Activated naive CD8-positive, alpha-beta T cell treated with anti-CD3 and anti-CD28 coated beads, Interleukin-2, amount 10 ng/mL, durations not matched to agents 7 days and 5 days (primary cell): ENCODE measurements at regions not wholly inside any gene's neighbourhood (a gene's known extent, or its start where the extent isn't known, plus 50 kb on each side); places are given as distances from the start of the nearest gene placed in this dataset.

Experiments
- ATAC-seq: fragments of 150-1000 bp; cut with Tn5 transposase; one replicate; pipeline ENCODE4 v1.10.0; 2021; ENCODE audit warnings: low read depth, moderate library complexity
- POLR2A ChIA-PET: fragments of 350-600 bp; sonication (Branson Sonifier 250); formaldehyde crosslinking; loops from one replicate; lab custom pipeline; 2021; ENCODE audit warnings: antibody characterized with exemption; lab: Charles Lee
- DNase-seq: peaks from one replicate; pipeline ENCODE4 v3.0.0; 2021
- H3K27ac Mint-ChIP-seq: one replicate; pipeline ENCODE4 v1.8.0; 2022; ENCODE audit warnings: mild to moderate bottlenecking, mixed read lengths
- H3K27me3 Mint-ChIP-seq: one replicate; pipeline ENCODE4 v1.8.0; 2022; ENCODE audit warnings: mild to moderate bottlenecking, moderate library complexity, mixed read lengths
- H3K36me3 Mint-ChIP-seq: one replicate; pipeline ENCODE4 v1.8.0; 2021; ENCODE audit warnings: mild to moderate bottlenecking, mixed read lengths
- H3K4me1 Mint-ChIP-seq: one replicate; pipeline ENCODE4 v1.8.0; 2021; ENCODE audit warnings: mixed read lengths
- H3K4me3 Mint-ChIP-seq: one replicate; pipeline ENCODE4 v1.8.0; 2022; ENCODE audit warnings: mild to moderate bottlenecking, moderate library complexity, mixed read lengths
- H3K9me3 Mint-ChIP-seq: one replicate; pipeline ENCODE4 v1.8.0; 2021; ENCODE audit warnings: mixed read lengths

- peaks cover 13% of the 10 kb centered on the region for H3K4me1 Mint-ChIP-seq
Observed at GRCh38 chr5:137567226-137567625, 68.1 kb upstream of the SPOCK1 start.

GRCh38 chr5:137566780-137567179 lies 67.7 kb upstream of the SPOCK1 start:
- POLR2A ChIA-PET: no interaction called here
- ATAC-seq: no peak
- H3K36me3 Mint-ChIP-seq: peaks cover 2% of the 10 kb centered on the region

More at GRCh38 chr5:137567226-137567625, 68.1 kb upstream of the SPOCK1 start:
- Mint-ChIP-seq H3K36me3 (peaks cover 2% of the 10 kb centered on the region), H3K27me3 (peaks cover 10% of the 10 kb centered on the region), H3K4me3 (no peak overlapping the region), H3K9me3 (no peaks in the 10 kb centered on the region), H3K27ac (no peak overlapping the region)
- ATAC-seq (no peak), DNase-seq (no peak)
- POLR2A ChIA-PET: no interaction called here

GRCh38 chr5:137566118-137566541 lies 67.0 kb upstream of the SPOCK1 start:
- no peak overlapping the region for H3K4me3 Mint-ChIP-seq
- POLR2A ChIA-PET: no interaction called here

More at GRCh38 chr5:137566780-137567179, 67.7 kb upstream of the SPOCK1 start:
- Mint-ChIP-seq H3K4me3 (no peak overlapping the region), H3K9me3 (no peaks in the 10 kb centered on the region), H3K27ac (no peak overlapping the region), H3K27me3 (peaks cover 10% of the 10 kb centered on the region), H3K4me1 (peaks cover 13% of the 10 kb centered on the region)
- DNase-seq: no peak

GRCh38 chr5:137565450-137565849 lies 66.3 kb upstream of the SPOCK1 start:
- no peak for DNase-seq
- Mint-ChIP-seq H3K36me3 (peaks cover 2% of the 10 kb centered on the region), H3K27me3 (peaks cover 10% of the 10 kb centered on the region), H3K4me1 (peaks cover 13% of the 10 kb centered on the region), H3K9me3 (no peaks in the 10 kb centered on the region), H3K4me3 (no peak overlapping the region), H3K27ac (no peak overlapping the region)
- ATAC-seq: no peak
- POLR2A ChIA-PET: no interaction called here

More at GRCh38 chr5:137566118-137566541, 67.0 kb upstream of the SPOCK1 start:
- DNase-seq (no peak), ATAC-seq (no peak)
- H3K9me3 Mint-ChIP-seq: no peaks in the 10 kb centered on the region
- H3K36me3 Mint-ChIP-seq: peaks cover 2% of the 10 kb centered on the region
- peaks cover 13% of the 10 kb centered on the region for H3K4me1 Mint-ChIP-seq
- no peak overlapping the region for H3K27ac Mint-ChIP-seq
- peaks cover 10% of the 10 kb centered on the region for H3K27me3 Mint-ChIP-seq

- H3K36me3 Mint-ChIP-seq: peaks cover 2% of the 10 kb centered on the region
- DNase-seq (no peak), ATAC-seq (no peak)
- no peaks in the 10 kb centered on the region for H3K9me3 Mint-ChIP-seq
- POLR2A ChIA-PET: no interaction called here
- peaks cover 13% of the 10 kb centered on the region for H3K4me1 Mint-ChIP-seq
- H3K27me3 Mint-ChIP-seq: peaks cover 16% of the 10 kb centered on the region
- peak overlapping the region; percentile 28 for H3K4me3 Mint-ChIP-seq
- no peak overlapping the region for H3K27ac Mint-ChIP-seq
Observed at GRCh38 chr5:137564398-137564961, 65.4 kb upstream of the SPOCK1 start.

- peaks cover 2% of the 10 kb centered on the region for H3K36me3 Mint-ChIP-seq
- DNase-seq (no peak), ATAC-seq (no peak)
- POLR2A ChIA-PET: no interaction called here
- peaks cover 16% of the 10 kb centered on the region for H3K27me3 Mint-ChIP-seq
- H3K27ac Mint-ChIP-seq: peak overlapping the region; percentile 30
- H3K4me1 Mint-ChIP-seq: peaks cover 13% of the 10 kb centered on the region
- H3K9me3 Mint-ChIP-seq: no peaks in the 10 kb centered on the region
- H3K4me3 Mint-ChIP-seq: peak overlapping the region; percentile 28
Observed at GRCh38 chr5:137563646-137564397, 64.7 kb upstream of the SPOCK1 start.

- Mint-ChIP-seq H3K4me1 (peaks cover 13% of the 10 kb centered on the region), H3K4me3 (no peak overlapping the region), H3K27me3 (peaks cover 16% of the 10 kb centered on the region), H3K9me3 (no peaks in the 10 kb centered on the region), H3K27ac (peak overlapping the region; percentile 30), H3K36me3 (peaks cover 2% of the 10 kb centered on the region)
- DNase-seq: no peak
- no peak for ATAC-seq
- POLR2A ChIA-PET: no interaction called here
Observed at GRCh38 chr5:137563301-137563645, 64.1 kb upstream of the SPOCK1 start.

- H3K4me3 Mint-ChIP-seq: no peak overlapping the region
- DNase-seq (no peak), ATAC-seq (no peak)
- peaks cover 2% of the 10 kb centered on the region for H3K36me3 Mint-ChIP-seq
- H3K27me3 Mint-ChIP-seq: peaks cover 13% of the 10 kb centered on the region
- no peak overlapping the region for H3K27ac Mint-ChIP-seq
- POLR2A ChIA-PET: no interaction called here
- no peaks in the 10 kb centered on the region for H3K9me3 Mint-ChIP-seq
- H3K4me1 Mint-ChIP-seq: peaks cover 13% of the 10 kb centered on the region
Observed at GRCh38 chr5:137561608-137562007, 62.5 kb upstream of the SPOCK1 start.

- DNase-seq (no peak), ATAC-seq (no peak)
- H3K36me3 Mint-ChIP-seq: peaks cover 2% of the 10 kb centered on the region
- no peak overlapping the region for H3K4me3 Mint-ChIP-seq
- POLR2A ChIA-PET: interaction anchor here (0.7 kb wide), 1 partner anchor 183 kb away, joined by 3 read pairs; no protein-coding TSS in a partner anchor
- H3K27me3 Mint-ChIP-seq: peaks cover 11% of the 10 kb centered on the region
- no peaks in the 10 kb centered on the region for H3K9me3 Mint-ChIP-seq
- no peak overlapping the region for H3K27ac Mint-ChIP-seq
- H3K4me1 Mint-ChIP-seq: peaks cover 13% of the 10 kb centered on the region
Observed at GRCh38 chr5:137560420-137560819, 61.3 kb upstream of the SPOCK1 start.
